ENCODE measurements at regions not wholly inside any gene's neighbourhood (a gene's known extent, or its start where the extent isn't known, plus 50 kb on each side); places are given as distances from the start of the nearest gene placed in this dataset.

GRCh38 chr22:48336339-48337060 lies 1491.2 kb downstream of the BRD1 start:
- intact Hi-C loops (cut with DNase I): no loop called here
- H3K4me1 ChIP-seq: peaks cover 0 to 7% (median 0%) of the 10 kb centered on the region in 4 donors
- H3K27ac ChIP-seq: no peak overlapping the region
- WGBS, 2 donors: 86 to 88% methylated on average over 7 of the region's 7 CpGs
- no peak overlapping the region for H3K4me3 ChIP-seq
- no peaks in the 10 kb centered on the region for H3K9me3 ChIP-seq
- no peak for DNase-seq
- TF ChIP-seq EP300 (IDR thresholded peaks at IDR 0.05) (no peak), POLR2A (IDR thresholded peaks at IDR 0.05) (no peak)
- peaks cover 0 to 8% (median 0%) of the 10 kb centered on the region in 3 donors for H3K27me3 ChIP-seq
- H3K36me3 ChIP-seq: no peaks in the 10 kb centered on the region

- Histone ChIP-seq H3K9me3 (no peaks in the 10 kb centered on the region), H3K27ac (no peak overlapping the region), H3K36me3 (no peaks in the 10 kb centered on the region), H3K4me3 (no peak overlapping the region), H3K27me3 (peaks cover 0 to 2% (median 0%) of the 10 kb centered on the region in 3 donors), H3K4me1 (peaks cover 0 to 7% (median 0%) of the 10 kb centered on the region in 4 donors)
- intact Hi-C loops (cut with DNase I): no loop called here
- WGBS, 2 donors: 80 to 83% methylated on average over 8 of the region's 8 CpGs
- no peak for TF ChIP-seq POLR2AphosphoS5 (IDR thresholded peaks at IDR 0.05)
- no peak for TF ChIP-seq EP300 (IDR thresholded peaks at IDR 0.05)
- no peak for TF ChIP-seq POLR2A (IDR thresholded peaks at IDR 0.05)
- no peak for TF ChIP-seq CTCF (IDR thresholded peaks at IDR 0.05)
- DNase-seq: no peak
Observed at GRCh38 chr22:48335442-48336139, 1492.1 kb downstream of the BRD1 start.

- H3K4me3 ChIP-seq: no peak overlapping the region
- WGBS, 2 donors: 84 to 89% methylated on average over 10 of the region's 10 CpGs
- TF ChIP-seq EP300 (IDR thresholded peaks at IDR 0.05) (no peak), CTCF (IDR thresholded peaks at IDR 0.05) (no peak), POLR2AphosphoS5 (IDR thresholded peaks at IDR 0.05) (no peak), POLR2A (IDR thresholded peaks at IDR 0.05) (no peak)
- DNase-seq: peak; percentile 49
- H3K27me3 ChIP-seq: no peaks in the 10 kb centered on the region
- peaks cover 0 to 7% (median 0%) of the 10 kb centered on the region in 4 donors for H3K4me1 ChIP-seq
- intact Hi-C loops (cut with DNase I): no loop called here
- no peak overlapping the region for H3K27ac ChIP-seq
- H3K9me3 ChIP-seq: no peaks in the 10 kb centered on the region
- H3K36me3 ChIP-seq: no peaks in the 10 kb centered on the region
Observed at GRCh38 chr22:48334971-48335370, 1492.7 kb downstream of the BRD1 start.

GRCh38 chr22:48333816-48334735 lies 1493.6 kb downstream of the BRD1 start:
- no peaks in the 10 kb centered on the region for H3K27me3 ChIP-seq
- no peak overlapping the region for H3K4me3 ChIP-seq
- H3K4me1 ChIP-seq: peaks cover 0 to 7% (median 0%) of the 10 kb centered on the region in 4 donors
- H3K36me3 ChIP-seq: no peaks in the 10 kb centered on the region
- peaks cover 0 to 7% (median 2%) of the 10 kb centered on the region in 4 donors for H3K9me3 ChIP-seq
- H3K27ac ChIP-seq: no peak overlapping the region
- no peak for DNase-seq
- WGBS, 2 donors: 86 to 92% methylated on average over 40 of the region's 40 CpGs
- intact Hi-C loops (cut with DNase I): no loop called here
- TF ChIP-seq CTCF (IDR thresholded peaks at IDR 0.05): no peak

- no peaks in the 10 kb centered on the region for H3K27me3 ChIP-seq
- DNase-seq: no peak
- peaks cover 0 to 12% (median 2%) of the 10 kb centered on the region in 4 donors for H3K9me3 ChIP-seq
- no peak for TF ChIP-seq EP300 (IDR thresholded peaks at IDR 0.05)
- TF ChIP-seq POLR2A (IDR thresholded peaks at IDR 0.05): no peak
- TF ChIP-seq CTCF (IDR thresholded peaks at IDR 0.05): no peak
- TF ChIP-seq POLR2AphosphoS5 (IDR thresholded peaks at IDR 0.05): no peak
- 74 to 89% methylated on average over 20 of the region's 20 CpGs for WGBS, 2 donors
- H3K4me3 ChIP-seq: no peak overlapping the region
- peaks cover 0 to 7% (median 0%) of the 10 kb centered on the region in 4 donors for H3K4me1 ChIP-seq
- H3K36me3 ChIP-seq: no peaks in the 10 kb centered on the region
- H3K27ac ChIP-seq: no peak overlapping the region
- intact Hi-C loops (cut with DNase I): no loop called here
Observed at GRCh38 chr22:48333323-48333763, 1494.3 kb downstream of the BRD1 start.
